AG10803 (cell line): ENCODE measurements at regions not wholly inside any gene's neighbourhood (a gene's known extent, or its start where the extent isn't known, plus 50 kb on each side); places are given as distances from the start of the nearest gene placed in this dataset.

ENCODE experiments used
- DNase-seq: peaks from one replicate; pipeline ENCODE4 v3.0.0; 2010; ENCODE audit warnings: low read depth
- H3K4me3 ChIP-seq: 2 replicates; pipeline ENCODE4 v1.5.1; 2011; ENCODE audit warnings: mild to moderate bottlenecking, low read length, control low read depth
- CTCF ChIP-seq: conservative IDR thresholded peaks from 2 replicates; pipeline ENCODE4 v1.5.1; 2011; ENCODE audit warnings: mild to moderate bottlenecking, low read length, control low read depth, inconsistent platforms

- no peak overlapping the region for H3K4me3 ChIP-seq
- no peak for TF ChIP-seq CTCF
- DNase-seq: no peak
These were observed 245.3 kb upstream of the HTR2A start for GRCh38 chr13:47142105-47142504.

- no peak overlapping the region for H3K4me3 ChIP-seq
- TF ChIP-seq CTCF: no peak
- no peak for DNase-seq
These were observed 242.7 kb upstream of the HTR2A start for GRCh38 chr13:47139519-47139918.

- no peak for TF ChIP-seq CTCF
- no peak overlapping the region for H3K4me3 ChIP-seq
These were observed 239.7 kb upstream of the HTR2A start for GRCh38 chr13:47136504-47136941.

GRCh38 chr13:47135800-47136503 lies 239.1 kb upstream of the HTR2A start:
- TF ChIP-seq CTCF: no peak
- DNase-seq: no peak
- no peak overlapping the region for H3K4me3 ChIP-seq

More at GRCh38 chr13:47136504-47136941, 239.7 kb upstream of the HTR2A start:
- DNase-seq: no peak

- H3K4me3 ChIP-seq: no peak overlapping the region
- no peak for DNase-seq
- TF ChIP-seq CTCF: no peak
These were observed 238.2 kb upstream of the HTR2A start for GRCh38 chr13:47134939-47135489.

- no peak overlapping the region for H3K4me3 ChIP-seq
- no peak for TF ChIP-seq CTCF
- peak; percentile 54 for DNase-seq
These were observed 236.2 kb upstream of the HTR2A start for GRCh38 chr13:47133011-47133445.

- DNase-seq: peak; percentile 17
- no peak for TF ChIP-seq CTCF
- no peak overlapping the region for H3K4me3 ChIP-seq
These were observed 232.6 kb upstream of the HTR2A start for GRCh38 chr13:47129461-47129860.
